Left kidney (tissue), 1 donor: ENCODE measurements at regions not wholly inside any gene's neighbourhood (a gene's known extent, or its start where the extent isn't known, plus 50 kb on each side); places are given as distances from the start of the nearest gene placed in this dataset.
"Not testable (repeated sequence)": the region's sequence is repeated elsewhere in the genome, so short reads cannot be mapped to it uniquely, and the experiment has no call there.

Source experiments
- DNase-seq: peaks from one replicate; pipeline ENCODE4 v3.0.0-alpha.2; 2013

DNA sequence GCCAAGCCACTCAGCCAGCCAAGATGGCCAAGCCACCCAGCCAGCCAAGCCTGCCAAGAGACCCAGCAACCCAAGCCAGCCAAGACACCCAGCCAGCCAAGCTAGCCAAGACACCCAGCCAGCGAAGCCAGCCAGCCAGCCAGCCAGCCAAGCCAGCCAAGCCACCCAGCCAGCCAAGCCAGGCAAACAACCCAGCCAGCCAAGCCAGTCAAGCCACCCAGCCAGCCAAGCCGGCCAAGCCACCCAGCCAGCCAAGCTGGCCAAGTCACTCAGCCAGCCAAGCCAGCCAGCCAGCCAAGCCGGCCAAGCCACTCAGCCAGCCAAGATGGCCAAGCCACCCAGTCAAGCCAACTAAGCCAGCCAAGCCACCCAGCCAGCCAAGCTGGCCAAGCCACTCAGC, 337.5 kb upstream of the PLGLB2 start:
- not testable (repeated sequence) for DNase-seq

DNA sequence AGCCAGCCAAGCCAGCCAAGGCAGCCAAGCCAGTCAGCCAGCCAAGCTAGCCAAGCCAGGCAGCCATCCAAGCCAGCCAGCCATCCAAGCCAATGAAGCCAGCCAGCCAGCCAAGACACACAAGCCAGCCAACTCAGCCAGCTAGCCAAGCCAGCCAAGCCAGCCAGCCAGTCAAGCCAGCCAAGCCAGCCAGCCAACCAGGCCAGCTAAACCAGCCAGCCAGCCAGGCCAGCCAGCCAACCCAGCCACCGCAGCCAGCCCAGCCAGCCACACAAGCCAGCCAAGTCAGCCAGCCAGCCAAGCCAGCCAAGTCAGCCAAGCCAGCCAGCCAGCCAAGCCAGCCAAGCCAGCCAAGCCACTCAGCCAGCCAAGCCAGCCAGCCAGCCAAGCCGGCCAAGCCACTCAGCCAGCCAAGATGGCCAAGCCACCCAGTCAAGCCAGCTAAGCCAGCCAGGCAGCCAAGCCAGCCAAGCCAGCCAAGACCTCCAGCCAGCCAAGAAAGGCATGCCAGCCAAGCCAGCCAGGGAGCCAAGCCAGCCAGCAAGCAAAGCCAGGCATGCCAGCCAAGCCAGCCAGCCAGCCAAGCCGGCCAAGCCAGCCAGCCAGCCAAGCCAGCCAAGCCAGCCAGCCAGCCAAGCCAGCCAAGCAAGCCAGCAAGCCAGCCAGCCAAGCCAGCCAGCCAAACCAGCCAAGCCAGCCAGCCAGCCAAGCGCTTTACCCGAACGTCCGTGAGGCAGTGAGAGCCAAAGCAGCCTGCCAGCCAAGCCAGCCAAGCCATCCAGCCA, 335.7 kb upstream of the PLGLB2 start:
- DNase-seq, result not testable (repeated sequence)

DNA sequence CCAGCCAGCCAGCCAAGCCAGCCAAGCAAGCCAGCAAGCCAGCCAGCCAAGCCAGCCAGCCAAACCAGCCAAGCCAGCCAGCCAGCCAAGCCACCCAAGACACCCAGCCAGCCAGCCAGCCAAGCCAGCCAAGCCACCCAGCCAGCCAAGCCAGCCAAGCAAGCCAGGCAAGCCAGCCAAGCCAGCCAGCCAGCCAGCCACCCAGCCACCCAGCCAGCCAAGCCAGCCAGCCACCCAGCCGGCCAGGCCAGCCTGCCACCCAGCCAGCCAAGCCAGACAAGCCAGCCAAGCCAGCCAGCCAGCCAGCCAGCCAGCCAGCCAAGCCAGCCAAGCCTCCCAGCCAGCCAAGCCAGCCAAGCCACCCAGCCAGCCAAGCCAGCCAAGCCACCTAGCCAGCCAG, 333.6 kb upstream of the PLGLB2 start:
- not testable (repeated sequence) for DNase-seq

DNA sequence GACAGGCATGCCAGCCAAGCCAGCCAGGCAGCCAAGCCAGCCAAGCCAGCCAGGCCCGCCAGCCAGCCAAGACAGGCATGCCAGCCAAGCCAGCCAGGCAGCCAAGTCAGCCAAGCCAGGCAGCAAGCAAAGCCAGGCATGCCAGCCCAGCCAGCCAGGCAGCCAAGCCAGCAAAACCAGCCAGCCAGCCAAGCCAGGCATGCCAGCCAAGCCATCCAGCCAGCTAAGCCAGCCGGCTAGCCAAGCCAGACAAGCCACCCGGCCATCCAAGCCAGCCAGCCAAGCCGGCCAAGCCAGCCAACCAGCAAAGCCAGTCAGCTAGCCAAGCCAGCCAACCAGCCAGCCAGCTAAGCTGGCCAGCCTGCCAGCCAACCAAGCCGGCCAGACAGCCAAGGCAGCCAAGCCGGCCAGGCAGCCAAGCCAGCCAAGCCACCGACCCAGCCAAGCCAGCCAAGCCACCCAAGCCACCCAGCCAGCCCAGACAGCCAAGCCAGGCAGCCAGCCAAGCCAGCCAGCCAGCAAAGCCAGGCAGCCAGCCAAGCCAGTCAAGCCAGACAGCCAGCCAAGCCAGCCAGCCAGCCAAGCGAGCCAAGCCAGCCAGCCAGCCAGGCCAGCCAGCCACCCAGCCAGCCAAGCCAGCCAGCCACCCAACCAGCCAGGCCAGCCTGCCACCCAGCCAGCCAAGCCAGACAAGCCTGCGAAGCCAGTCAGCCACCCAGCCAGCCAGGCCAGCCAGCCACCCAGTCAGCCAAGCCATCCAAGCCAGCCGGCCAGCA, 332.9 kb upstream of the PLGLB2 start:
- not testable (repeated sequence) for DNase-seq

DNA sequence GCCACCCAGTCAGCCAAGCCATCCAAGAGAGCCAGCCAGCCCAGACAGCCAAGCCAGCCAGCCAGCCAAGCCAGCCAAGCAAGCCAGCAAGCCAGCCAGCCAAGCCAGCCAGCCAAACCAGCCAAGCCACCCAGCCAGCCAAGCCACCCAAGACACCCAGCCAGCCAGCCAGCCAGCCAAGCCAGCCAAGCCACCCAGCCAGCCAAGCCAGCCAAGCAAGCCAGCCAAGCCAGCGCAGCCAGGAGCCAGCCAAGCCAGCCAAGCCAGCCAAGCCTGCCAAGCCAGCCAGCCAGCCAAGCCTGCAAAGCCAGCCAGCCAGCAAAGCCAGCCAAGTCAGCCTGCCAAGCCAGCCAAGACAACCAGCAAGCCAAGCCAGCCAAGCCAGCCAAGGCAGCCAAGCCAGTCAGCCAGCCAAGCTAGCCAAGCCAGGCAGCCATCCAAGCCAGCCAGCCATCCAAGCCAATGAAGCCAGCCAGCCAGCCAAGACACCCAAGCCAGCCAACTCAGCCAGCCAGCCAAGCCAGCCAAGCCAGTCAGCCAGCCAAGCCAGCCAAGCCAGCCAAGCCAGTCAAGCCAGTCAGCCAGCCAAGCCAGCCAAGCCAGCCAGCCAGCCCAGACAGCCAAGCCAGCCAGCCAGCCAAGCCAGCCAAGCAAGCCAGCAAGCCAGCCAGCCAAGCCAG, 332.2 kb upstream of the PLGLB2 start:
- not testable (repeated sequence) for DNase-seq

DNA sequence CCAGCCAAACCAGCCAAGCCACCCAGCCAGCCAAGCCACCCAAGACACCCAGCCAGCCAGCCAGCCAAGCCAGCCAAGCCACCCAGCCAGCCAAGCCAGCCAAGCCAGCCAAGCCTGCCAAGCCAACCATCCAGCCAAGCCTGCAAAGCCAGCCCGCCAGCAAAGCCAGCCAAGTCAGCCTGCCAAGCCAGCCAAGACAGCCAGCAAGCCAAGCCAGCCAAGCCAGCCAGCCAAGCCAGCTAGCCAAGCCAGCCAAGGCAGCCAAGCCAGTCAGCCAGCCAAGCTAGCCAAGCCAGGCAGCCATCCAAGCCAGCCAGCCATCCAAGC, 331.7 kb upstream of the PLGLB2 start:
- not testable (repeated sequence) for DNase-seq

DNA sequence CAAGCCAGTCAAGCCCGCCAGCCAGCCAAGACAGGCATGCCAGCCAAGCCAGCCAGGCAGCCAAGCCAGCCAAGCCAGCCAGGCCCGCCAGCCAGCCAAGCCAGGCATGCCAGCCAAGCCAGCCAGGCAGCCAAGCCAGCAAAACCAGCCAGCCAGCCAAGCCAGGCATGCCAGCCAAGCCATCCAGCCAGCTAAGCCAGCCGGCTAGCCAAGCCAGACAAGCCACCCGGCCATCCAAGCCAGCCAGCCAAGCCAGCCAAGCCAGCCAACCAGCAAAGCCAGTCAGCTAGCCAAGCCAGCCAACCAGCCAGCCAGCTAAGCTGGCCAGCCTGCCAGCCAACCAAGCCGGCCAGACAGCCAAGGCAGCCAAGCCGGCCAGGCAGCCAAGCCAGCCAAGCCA, 330.7 kb upstream of the PLGLB2 start:
- DNase-seq, result not testable (repeated sequence)

DNA sequence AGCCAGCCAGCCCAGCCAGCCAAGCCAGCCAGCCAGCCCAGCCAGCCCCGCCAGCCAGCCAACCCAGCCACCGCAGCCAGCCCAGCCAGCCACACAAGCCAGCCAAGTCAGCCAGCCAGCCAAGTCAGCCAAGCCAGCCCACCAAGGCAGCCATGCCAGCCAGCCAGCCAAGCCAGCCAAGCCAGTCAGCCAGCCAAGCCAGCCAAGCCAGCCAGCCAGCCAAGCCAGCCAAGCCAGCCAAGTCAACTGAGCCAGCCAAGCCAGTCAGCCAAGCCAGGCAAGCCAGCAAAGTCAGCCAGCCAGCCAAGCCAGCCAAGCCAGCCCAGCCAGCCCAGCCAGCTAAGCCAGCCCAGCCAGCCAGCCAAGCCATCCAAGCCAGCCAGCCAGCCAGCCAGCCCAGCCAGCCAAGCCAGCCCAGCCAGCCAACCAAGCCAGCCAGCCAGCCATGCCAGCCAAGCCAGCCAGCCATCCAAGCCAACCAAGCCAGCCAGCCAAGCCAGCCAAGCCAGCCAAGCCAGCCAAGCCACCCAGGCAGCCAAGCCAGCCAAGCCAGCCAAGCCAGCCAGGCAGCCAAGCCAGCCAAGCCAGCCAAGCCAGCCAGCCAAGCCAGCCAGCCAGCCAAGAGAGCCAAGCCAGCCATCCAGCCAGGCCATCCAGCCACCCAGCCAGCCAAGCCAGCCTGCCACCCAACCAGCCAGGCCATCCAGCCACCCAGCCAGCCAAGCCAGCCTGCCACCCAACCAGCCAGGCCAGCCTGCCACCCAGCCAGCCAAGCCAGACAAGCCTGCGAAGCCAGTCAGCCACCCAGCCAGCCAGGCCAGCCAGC, 329.9 kb upstream of the PLGLB2 start:
- DNase-seq, result not testable (repeated sequence)

DNA sequence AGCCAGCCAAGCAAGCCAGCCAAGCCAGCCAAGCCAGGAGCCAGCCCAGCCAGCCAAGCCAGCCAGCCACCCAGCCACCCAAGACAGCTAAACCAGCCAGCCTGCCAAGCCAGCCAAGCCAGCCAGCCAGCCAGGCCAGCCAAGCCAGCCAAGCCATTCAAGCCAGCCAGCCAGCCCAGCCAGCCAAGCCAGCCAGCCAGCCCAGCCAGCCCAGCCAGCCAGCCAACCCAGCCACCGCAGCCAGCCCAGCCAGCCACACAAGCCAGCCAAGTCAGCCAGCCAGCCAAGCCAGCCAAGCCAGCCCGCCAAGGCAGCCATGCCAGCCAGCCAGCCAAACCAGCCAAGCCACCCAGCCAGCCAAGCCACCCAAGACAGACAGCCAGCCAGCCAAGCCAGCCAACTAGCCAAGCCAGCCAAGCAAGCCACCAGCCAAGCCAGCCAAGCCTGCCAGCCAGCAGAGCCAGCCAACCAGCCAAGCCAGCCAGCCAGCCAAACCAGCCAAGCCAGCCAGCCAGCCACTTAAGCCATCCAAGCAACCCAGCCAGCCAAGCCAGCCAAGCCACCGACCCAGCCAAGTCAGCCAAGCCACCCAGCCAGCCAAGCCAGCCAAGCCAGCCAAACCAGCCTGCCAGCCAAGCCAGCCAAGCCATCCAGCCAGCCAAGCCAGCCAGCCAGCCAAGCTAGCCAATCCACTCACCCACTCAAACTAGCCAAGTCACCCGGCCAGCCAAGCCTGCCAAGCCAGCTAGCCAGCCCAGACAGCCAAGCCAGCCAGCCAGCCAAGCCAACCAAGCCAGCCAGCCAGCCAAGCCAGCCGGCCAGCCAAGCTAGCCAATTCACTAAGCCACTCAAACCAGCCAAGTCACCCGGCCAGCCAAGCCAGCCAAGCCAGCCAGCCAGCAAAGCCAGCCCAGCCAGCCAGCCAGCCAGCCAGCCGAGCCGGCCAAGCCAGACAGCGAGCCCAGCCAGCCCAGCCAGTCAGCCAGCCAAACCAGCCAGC, 328.8 kb upstream of the PLGLB2 start:
- not testable (repeated sequence) for DNase-seq

DNA sequence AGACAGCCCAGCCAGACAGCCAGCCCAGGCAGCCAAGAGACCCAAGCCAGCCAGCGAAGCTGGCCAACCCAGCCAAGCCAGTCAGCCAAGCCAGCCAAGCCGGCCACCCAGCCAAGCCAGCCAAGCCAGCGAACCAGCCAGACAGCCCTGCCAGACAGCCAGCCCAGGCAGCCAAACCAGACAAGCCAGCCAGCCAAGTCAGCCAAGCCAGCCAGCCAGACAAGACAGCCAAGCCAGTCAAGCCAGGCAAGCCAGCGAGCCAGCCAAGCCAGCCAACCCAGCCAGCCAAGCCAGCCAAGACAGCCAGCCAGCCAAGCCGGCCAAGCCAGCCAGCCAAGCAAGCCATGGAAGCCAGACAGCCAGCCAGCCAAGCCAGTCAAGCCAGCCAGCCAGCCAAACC, 327.9 kb upstream of the PLGLB2 start:
- not testable (repeated sequence) for DNase-seq

DNA sequence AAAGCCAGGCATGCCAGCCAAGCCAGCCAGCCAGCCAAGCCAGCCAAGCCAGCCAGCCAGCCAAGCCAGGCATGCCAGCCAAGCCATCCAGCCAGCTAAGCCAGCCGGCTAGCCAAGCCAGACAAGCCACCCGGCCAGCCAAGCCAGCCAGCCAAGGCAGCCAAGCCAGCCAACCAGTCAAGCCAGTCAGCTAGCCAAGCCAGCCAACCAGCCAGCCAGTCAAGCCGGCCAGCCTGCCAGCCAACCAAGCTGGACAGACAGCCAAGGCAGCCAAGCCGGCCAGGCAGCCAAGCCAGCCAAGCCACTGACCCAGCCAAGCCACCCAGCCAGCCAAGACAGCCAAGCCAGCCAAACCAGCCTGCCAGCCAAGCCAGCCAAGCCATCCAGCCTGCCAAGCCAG, 326.9 kb upstream of the PLGLB2 start:
- DNase-seq, result not testable (repeated sequence)

DNA sequence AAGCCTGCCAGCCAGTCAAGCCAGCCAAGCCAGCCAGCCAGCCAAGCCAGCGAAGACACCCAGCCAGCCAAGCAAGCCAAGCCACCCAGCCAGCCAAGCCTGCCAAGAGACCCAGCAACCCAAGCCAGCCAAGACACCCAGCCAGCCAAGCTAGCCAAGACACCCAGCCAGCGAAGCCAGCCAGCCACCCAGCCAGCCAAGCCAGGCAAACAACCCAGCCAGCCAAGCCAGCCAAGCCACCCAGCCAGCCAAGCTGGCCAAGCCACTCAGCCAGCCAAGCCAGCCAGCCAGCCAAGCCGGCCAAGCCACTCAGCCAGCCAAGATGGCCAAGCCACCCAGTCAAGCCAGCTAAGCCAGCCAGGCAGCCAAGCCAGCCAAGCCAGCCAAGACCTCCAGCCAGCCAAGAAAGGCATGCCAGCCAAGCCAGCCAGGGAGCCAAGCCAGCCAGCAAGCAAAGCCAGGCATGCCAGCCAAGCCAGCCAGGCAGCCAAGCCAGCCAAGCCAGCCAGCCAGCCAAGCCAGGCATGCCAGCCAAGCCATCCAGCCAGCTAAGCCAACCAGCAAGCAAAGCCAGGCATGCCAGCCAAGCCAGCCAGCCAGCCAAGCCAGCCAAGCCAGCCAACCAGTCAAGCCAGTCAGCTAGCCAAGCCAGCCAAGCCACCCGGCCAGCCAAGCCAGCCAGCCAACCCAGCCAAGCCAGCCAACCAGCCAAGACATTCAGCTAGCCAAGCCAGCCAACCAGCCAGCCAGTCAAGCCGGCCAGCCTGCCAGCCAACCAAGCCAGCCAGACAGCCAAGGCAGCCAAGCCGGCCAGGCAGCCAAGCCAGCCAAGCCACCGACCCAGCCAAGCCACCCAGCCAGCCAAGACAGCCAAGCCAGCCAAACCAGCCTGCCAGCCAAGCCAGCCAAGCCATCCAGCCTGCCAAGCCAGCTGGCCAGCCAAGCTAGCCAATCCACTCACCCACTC, 323.8 kb upstream of the PLGLB2 start:
- DNase-seq, result not testable (repeated sequence)

DNA sequence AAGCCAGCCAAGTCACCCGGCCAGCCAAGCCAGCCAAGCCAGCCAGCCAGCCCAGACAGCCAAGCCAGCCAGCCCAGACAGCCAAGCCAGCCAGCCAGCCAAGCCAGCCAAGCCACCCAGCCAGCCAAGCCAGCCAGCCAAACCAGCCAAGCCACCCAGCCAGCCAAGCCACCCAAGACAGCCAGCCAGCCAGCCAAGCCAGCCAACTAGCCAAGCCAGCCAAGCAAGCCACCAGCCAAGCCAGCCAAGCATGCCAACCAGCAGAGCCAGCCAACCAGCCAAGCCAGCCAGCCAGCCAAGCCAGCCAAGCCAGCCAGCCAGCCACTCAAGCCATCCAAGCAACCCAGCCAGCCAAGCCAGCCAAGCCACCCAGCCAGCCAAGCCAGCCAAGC, 323.1 kb upstream of the PLGLB2 start:
- not testable (repeated sequence) for DNase-seq

DNA sequence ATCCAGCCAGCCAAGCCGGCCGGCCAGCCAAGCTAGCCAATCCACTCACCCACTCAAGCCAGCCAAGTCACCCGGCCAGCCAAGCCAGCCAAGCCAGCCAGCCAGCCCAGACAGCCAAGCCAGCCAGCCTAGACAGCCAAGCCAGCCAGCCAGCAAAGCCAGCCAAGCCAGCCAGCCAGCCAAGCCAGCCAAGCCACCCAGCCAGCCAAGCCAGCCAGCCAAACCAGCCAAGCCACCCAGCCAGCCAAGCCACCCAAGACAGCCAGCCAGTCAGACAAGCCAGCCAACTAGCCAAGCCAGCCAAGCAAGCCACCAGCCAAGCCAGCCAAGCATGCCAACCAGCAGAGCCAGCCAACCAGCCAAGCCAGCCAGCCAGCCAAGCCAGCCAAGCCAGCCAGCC, 322.7 kb upstream of the PLGLB2 start:
- not testable (repeated sequence) for DNase-seq

DNA sequence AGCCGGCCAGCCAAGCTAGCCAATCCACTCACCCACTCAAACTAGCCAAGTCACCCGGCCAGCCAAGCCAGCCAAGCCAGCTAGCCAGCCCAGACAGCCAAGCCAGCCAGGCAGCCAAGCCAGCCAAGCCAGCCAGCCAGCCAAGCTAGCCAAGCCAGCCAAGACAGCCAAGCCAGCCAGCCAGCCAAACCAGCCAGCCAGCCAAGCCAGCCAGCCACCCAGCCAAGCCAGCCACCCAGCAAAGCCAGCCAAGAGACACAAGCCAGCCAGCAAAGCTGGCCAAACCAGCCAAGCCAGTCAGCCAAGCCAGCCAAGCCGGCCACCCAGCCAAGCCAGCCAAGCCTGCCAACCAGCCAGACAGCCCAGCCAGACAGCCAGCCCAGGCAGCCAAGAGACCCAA, 322.2 kb upstream of the PLGLB2 start:
- DNase-seq, result not testable (repeated sequence)

DNA sequence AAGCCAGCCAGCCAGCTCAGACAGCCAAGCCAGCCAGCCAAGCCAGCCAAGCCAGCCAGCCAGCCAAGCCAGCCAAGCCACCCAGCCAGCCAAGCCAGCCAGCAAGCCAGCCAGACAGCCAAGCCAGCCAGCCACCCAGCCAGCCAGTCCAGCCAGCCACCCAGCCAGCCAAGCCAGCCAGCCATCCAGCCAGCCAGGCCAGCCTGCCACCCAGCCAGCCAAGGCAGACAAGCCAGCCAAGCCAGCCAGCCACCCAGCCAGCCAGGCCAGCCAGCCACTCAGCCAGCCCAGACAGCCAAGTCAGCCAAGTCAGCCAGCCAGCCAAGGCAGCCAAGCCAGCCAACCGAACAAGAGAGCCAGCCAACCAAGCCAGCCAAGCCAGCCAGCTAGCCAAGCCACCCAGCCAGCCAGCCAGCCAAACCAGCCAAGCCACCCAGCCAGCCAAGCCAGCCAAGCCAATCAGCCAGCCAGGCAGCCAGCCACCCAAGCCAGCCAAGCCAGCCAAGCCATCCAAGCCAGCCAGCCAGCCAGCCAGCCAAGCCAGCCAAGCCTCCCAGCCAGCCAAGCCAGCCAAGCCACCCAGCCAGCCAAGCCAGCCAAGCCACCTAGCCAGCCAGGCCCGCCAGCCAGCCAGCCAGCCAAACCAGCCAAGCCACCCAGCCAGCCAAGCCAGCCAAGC, 319.3 kb upstream of the PLGLB2 start:
- DNase-seq, result not testable (repeated sequence)

DNA sequence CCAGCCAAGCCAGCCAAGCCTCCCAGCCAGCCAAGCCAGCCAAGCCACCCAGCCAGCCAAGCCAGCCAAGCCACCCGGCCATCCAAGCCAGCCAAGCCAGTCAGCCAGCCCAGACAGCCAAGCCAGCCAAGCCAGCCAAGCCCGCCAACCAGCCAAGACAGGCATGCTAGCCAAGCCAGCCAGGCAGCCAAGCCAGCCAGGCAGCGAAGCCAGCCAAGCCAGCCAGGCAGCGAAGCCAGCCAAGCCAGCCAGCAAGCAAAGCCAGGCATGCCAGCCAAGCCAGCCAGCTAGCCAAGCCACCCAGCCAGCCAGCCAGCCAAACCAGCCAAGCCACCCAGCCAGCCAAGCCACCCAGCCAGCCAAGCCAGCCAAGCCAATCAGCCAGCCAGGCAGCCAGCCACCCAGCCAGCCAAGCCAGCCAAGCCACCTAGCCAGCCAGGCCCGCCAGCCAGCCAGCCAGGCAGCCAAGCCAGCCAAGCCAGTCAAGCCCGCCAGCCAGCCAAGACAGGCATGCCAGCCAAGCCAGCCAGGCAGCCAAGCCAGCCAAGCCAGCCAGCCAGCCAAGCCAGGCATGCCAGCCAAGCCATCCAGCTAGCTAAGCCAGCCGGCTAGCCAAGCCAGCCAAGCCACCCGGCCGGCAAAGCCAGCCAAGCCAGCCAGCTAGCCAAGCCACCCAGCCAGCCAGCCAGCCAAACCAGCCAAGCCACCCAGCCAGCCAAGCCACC, 318.5 kb upstream of the PLGLB2 start:
- not testable (repeated sequence) for DNase-seq

DNA sequence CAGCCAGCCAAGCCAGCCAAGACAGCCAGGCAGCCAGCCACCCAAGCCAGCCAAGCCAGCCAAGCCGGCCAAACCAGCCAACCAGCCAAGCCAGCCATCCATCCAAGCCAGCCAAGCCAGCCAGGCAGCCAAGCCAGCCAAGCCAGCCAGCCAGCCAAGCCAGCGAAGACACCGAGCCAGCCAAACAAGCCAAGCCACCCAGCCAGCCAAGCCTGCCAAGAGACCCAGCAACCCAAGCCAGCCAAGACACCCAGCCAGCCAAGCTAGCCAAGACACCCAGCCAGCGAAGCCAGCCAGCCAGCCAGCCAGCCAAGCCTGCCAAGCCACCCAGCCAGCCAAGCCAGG, 318.0 kb upstream of the PLGLB2 start:
- not testable (repeated sequence) for DNase-seq
